Astrocyte (in vitro differentiated cells and primary cell): ENCODE measurements at regions not wholly inside any gene's neighbourhood (a gene's known extent, or its start where the extent isn't known, plus 50 kb on each side); places are given as distances from the start of the nearest gene placed in this dataset.

ENCODE experiments used
- DNase-seq: peaks from one replicate; pipeline ENCODE4 v3.0.0-alpha.2; 2010; ENCODE audit warnings: low read depth
- FAIRE-seq: peaks from 2 replicates; lab custom pipeline; 2011; peaks lifted over from hg19 to GRCh38; lab: Jason Lieb, UNC
- H2AFZ ChIP-seq: 2 replicates; pipeline ENCODE4 v1.6.0; 2012; ENCODE audit warnings: low read depth, low read length, inconsistent platforms
- H3K27ac ChIP-seq: 2 replicates; pipeline ENCODE4 v1.5.1; 2011; ENCODE audit warnings: low read depth, low read length, inconsistent platforms
- H3K27me3 ChIP-seq: 2 replicates; pipeline ENCODE4 v1.6.0; 2011; ENCODE audit warnings: low read length, inconsistent platforms; ENCODE audit not compliant: insufficient read depth
- H3K36me3 ChIP-seq: 2 replicates; pipeline ENCODE4 v1.5.1; 2011; ENCODE audit warnings: low read length, inconsistent platforms; ENCODE audit not compliant: insufficient read depth
- H3K4me1 ChIP-seq: 2 replicates; pipeline ENCODE4 v1.5.1; 2011; ENCODE audit warnings: low read length, inconsistent platforms; ENCODE audit not compliant: insufficient read depth
- H3K4me2 ChIP-seq: 2 replicates; pipeline ENCODE4 v1.6.0; 2012; ENCODE audit warnings: low read length, inconsistent platforms
- H3K4me3 ChIP-seq: 2 replicates; pipeline ENCODE4 v1.5.1; 2011; ENCODE audit warnings: low read depth, mild to moderate bottlenecking, low read length, inconsistent platforms; ENCODE audit not compliant: insufficient read depth
- H3K79me2 ChIP-seq: 2 replicates; pipeline ENCODE4 v1.6.0; 2012; ENCODE audit warnings: mild to moderate bottlenecking, low read length, inconsistent platforms; ENCODE audit not compliant: insufficient read depth
- H3K9ac ChIP-seq: 2 replicates; pipeline ENCODE4 v1.6.0; 2012; ENCODE audit warnings: mild to moderate bottlenecking, low read length, inconsistent platforms
- H3K9me3 ChIP-seq: 2 replicates; pipeline ENCODE4 v1.5.1; 2012; ENCODE audit warnings: low read depth, mild to moderate bottlenecking, low read length, inconsistent platforms; ENCODE audit not compliant: insufficient read depth
- H4K20me1 ChIP-seq: 2 replicates; pipeline ENCODE4 v1.6.0; 2012; ENCODE audit warnings: low read length, inconsistent platforms; ENCODE audit not compliant: insufficient read depth
- H3K27ac Mint-ChIP-seq: one replicate; pipeline ENCODE4 v1.8.0; 2021; ENCODE audit warnings: mild to moderate bottlenecking, mixed read lengths; ENCODE audit not compliant: unreplicated experiment
- H3K27me3 Mint-ChIP-seq: one replicate; pipeline ENCODE4 v1.8.0; 2021; ENCODE audit warnings: low read depth, mixed read lengths; ENCODE audit not compliant: unreplicated experiment
- H3K36me3 Mint-ChIP-seq: one replicate; pipeline ENCODE4 v1.8.0; 2021; ENCODE audit warnings: low read depth, mixed read lengths; ENCODE audit not compliant: unreplicated experiment
- H3K4me1 Mint-ChIP-seq: one replicate; pipeline ENCODE4 v1.8.0; 2021; ENCODE audit warnings: low read depth, mixed read lengths; ENCODE audit not compliant: unreplicated experiment
- H3K4me3 Mint-ChIP-seq: one replicate; pipeline ENCODE4 v1.8.0; 2021; ENCODE audit warnings: mild to moderate bottlenecking, moderate library complexity, mixed read lengths; ENCODE audit not compliant: unreplicated experiment
- H3K9me3 Mint-ChIP-seq: one replicate; pipeline ENCODE4 v1.8.0; 2021; ENCODE audit warnings: mild to moderate bottlenecking, mixed read lengths; ENCODE audit not compliant: unreplicated experiment
- EZH2 ChIP-seq: IDR thresholded peaks from 2 replicates; pipeline ENCODE4 v1.6.1; 2012; ENCODE audit warnings: mild to moderate bottlenecking, low read length, inconsistent platforms; ENCODE audit not compliant: insufficient read depth
- TF ChIP-seq, protein P1 (sequence below): IDR thresholded peaks from 2 replicates; pipeline ENCODE4 v1.5.1; 2011; ENCODE audit warnings: low read depth, mild to moderate bottlenecking, inconsistent platforms, low read length, moderate library complexity; ENCODE audit not compliant: insufficient read depth

DNA sequence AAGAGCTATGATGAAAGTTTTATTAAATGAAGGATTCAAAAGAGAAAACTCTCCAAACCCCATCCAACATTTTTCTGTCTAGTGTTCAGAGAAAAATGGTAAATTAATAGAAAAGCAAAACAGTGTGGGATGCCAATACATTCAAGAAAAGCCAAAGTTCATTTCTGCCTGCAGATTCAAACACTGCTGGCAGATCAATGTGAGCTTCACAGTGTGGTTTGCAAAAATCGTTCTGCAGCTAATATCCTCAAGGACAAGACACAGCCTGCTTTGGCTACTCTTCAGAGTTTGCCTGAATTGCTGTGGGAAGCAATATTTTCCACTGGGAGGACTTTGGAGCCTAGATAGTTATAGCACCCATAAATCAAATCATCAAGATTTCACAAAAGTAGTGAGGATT, 619.9 kb upstream of the SUCLG2 start:
- no peak overlapping the region for H3K4me2 ChIP-seq

GRCh38 chr3:68271145-68271544, 616.7 kb upstream of the SUCLG2 start:
- Histone ChIP-seq H3K9me3 (peaks cover 3% of the 10 kb centered on the region), H3K4me3 (no peak overlapping the region), H3K27ac (no peak overlapping the region), H3K4me2 (no peak overlapping the region), H2AFZ (no peak overlapping the region), H3K4me1 (no peaks in the 10 kb centered on the region), H3K36me3 (no peaks in the 10 kb centered on the region), H3K79me2 (no peaks in the 10 kb centered on the region), H4K20me1 (no peaks in the 10 kb centered on the region), H3K27me3 (no peaks in the 10 kb centered on the region), H3K9ac (no peak overlapping the region)
- Mint-ChIP-seq H3K4me1 (no peaks in the 10 kb centered on the region), H3K27me3 (peaks cover 2% of the 10 kb centered on the region), H3K36me3 (no peaks in the 10 kb centered on the region), H3K4me3 (no peak overlapping the region), H3K9me3 (no peaks in the 10 kb centered on the region), H3K27ac (no peak overlapping the region)
- TF ChIP-seq EZH2 = no peak
- TF ChIP-seq, protein P1, sequence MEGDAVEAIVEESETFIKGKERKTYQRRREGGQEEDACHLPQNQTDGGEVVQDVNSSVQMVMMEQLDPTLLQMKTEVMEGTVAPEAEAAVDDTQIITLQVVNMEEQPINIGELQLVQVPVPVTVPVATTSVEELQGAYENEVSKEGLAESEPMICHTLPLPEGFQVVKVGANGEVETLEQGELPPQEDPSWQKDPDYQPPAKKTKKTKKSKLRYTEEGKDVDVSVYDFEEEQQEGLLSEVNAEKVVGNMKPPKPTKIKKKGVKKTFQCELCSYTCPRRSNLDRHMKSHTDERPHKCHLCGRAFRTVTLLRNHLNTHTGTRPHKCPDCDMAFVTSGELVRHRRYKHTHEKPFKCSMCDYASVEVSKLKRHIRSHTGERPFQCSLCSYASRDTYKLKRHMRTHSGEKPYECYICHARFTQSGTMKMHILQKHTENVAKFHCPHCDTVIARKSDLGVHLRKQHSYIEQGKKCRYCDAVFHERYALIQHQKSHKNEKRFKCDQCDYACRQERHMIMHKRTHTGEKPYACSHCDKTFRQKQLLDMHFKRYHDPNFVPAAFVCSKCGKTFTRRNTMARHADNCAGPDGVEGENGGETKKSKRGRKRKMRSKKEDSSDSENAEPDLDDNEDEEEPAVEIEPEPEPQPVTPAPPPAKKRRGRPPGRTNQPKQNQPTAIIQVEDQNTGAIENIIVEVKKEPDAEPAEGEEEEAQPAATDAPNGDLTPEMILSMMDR = no peak
- FAIRE-seq (no peak), DNase-seq (no peak)

More for the DNA sequence above, 619.9 kb upstream of the SUCLG2 start:
- H3K9me3 ChIP-seq = peaks cover 3% of the 10 kb centered on the region
- H3K9ac ChIP-seq = no peak overlapping the region
- H3K36me3 ChIP-seq = no peaks in the 10 kb centered on the region
- H3K27me3 Mint-ChIP-seq = peaks cover 2% of the 10 kb centered on the region
- FAIRE-seq (no peak), DNase-seq (no peak)
- no peaks in the 10 kb centered on the region for H3K4me1 Mint-ChIP-seq
- no peak overlapping the region for H3K27ac Mint-ChIP-seq
- TF ChIP-seq, protein P1 = no peak
- TF ChIP-seq EZH2 = no peak
- H3K9me3 Mint-ChIP-seq = no peaks in the 10 kb centered on the region
- no peak overlapping the region for H3K4me3 Mint-ChIP-seq
- no peak overlapping the region for H3K27ac ChIP-seq
- no peaks in the 10 kb centered on the region for H3K4me1 ChIP-seq
- no peaks in the 10 kb centered on the region for H3K36me3 Mint-ChIP-seq
- no peak overlapping the region for H3K4me3 ChIP-seq
- no peak overlapping the region for H2AFZ ChIP-seq
- H4K20me1 ChIP-seq = no peaks in the 10 kb centered on the region
- H3K79me2 ChIP-seq = no peaks in the 10 kb centered on the region
- H3K27me3 ChIP-seq = no peaks in the 10 kb centered on the region

DNA sequence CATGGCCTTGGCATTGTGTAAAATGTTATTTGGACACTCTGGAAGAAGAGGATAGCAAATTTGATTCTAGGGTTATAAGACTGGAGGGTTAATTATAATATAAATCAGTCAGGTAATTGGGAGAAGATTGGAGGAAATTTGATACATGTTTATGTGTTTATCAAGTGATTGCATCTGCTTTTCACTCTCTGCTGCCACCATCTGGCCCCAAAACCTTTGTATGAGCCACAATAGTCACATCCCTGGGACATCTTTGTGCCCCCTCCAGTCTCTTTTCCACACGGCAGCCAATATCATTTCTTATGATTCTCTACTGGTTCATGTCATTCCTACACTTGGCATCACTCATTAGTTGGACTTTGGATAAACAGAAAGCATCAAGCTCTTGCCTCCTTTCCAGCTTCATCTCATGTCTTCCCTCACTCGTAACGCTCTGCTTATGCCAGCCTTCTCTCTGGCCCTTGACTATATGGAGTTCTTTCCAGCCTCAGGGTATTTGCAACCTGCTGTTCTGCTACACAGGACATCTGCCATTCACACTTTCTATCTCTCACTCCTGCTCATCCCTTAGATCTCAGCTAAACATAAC, 602.3 kb upstream of the SUCLG2 start:
- DNase-seq = no peak
- no peaks in the 10 kb centered on the region for H3K4me1 ChIP-seq
- H3K27me3 Mint-ChIP-seq = no peaks in the 10 kb centered on the region
- H3K9ac ChIP-seq = no peak overlapping the region
- TF ChIP-seq, protein P1 = no peak
- TF ChIP-seq EZH2 = no peak
- no peaks in the 10 kb centered on the region for H3K9me3 ChIP-seq
- no peaks in the 10 kb centered on the region for H4K20me1 ChIP-seq
- H3K27me3 ChIP-seq = no peaks in the 10 kb centered on the region
- no peaks in the 10 kb centered on the region for H3K36me3 ChIP-seq
- H2AFZ ChIP-seq = no peak overlapping the region
- H3K4me3 Mint-ChIP-seq = no peak overlapping the region
- H3K4me1 Mint-ChIP-seq = no peaks in the 10 kb centered on the region
- no peaks in the 10 kb centered on the region for H3K9me3 Mint-ChIP-seq
- H3K4me3 ChIP-seq = no peak overlapping the region
- H3K27ac Mint-ChIP-seq = no peak overlapping the region
- H3K36me3 Mint-ChIP-seq = no peaks in the 10 kb centered on the region
- no peak for FAIRE-seq
- no peak overlapping the region for H3K4me2 ChIP-seq
- no peak overlapping the region for H3K27ac ChIP-seq
- H3K79me2 ChIP-seq = no peaks in the 10 kb centered on the region
